ENCODE measurements at regions not wholly inside any gene's neighbourhood (a gene's known extent, or its start where the extent isn't known, plus 50 kb on each side); places are given as distances from the start of the nearest gene placed in this dataset.

DNA sequence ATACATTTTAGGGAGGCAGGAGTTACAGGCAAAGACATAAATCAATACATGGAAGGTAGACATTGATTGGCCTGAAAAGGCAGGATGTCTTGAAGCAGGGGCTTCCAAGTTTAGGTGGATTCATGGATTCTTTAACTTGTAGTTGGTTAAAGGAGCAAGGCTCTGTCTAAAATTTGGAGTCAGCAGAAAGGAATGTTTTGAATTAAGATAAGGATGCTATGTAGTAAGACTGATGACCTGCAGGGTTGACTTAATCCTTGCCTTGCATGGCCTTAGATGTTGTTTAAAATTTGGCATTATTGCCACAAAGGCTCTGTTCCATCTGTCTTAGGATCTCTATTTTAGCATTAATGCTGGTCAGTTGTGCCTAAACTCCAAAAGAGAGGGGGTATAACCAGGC, 171.3 kb downstream of the C5orf15 start:
- POLR2A ChIA-PET (ENCODE audit: low non-redundant PET): no interaction called here
- no peak overlapping the region for H3K27ac ChIP-seq (ENCODE audit: low read depth, low read length, poor library complexity, severe bottlenecking)
- H3K27me3 ChIP-seq (replicated peaks; ENCODE audit: insufficient read depth, low read depth, low read length, poor library complexity): no peaks in the 10 kb centered on the region
- H3K9me3 ChIP-seq (ENCODE audit: low read depth, low read length, poor library complexity, severe bottlenecking): no peaks in the 10 kb centered on the region
- no peaks in the 10 kb centered on the region for H3K4me1 ChIP-seq (ENCODE audit: insufficient read depth, low read length, poor library complexity, severe bottlenecking)
- BruUV-seq (replicated peaks): no TSS peak
- CTCF ChIA-PET: no interaction called here
- intact Hi-C loops (cut with micrococcal nuclease; ENCODE audit: unreplicated experiment): no loop called here
- no peak for DNase-seq (ENCODE audit: low spot score)
- TF ChIP-seq EZH2 (IDR thresholded peaks at IDR 0.05; ENCODE audit: borderline replicate concordance, low read depth, low read length, poor library complexity, severe bottlenecking): no peak
- TF ChIP-seq, protein P1, sequence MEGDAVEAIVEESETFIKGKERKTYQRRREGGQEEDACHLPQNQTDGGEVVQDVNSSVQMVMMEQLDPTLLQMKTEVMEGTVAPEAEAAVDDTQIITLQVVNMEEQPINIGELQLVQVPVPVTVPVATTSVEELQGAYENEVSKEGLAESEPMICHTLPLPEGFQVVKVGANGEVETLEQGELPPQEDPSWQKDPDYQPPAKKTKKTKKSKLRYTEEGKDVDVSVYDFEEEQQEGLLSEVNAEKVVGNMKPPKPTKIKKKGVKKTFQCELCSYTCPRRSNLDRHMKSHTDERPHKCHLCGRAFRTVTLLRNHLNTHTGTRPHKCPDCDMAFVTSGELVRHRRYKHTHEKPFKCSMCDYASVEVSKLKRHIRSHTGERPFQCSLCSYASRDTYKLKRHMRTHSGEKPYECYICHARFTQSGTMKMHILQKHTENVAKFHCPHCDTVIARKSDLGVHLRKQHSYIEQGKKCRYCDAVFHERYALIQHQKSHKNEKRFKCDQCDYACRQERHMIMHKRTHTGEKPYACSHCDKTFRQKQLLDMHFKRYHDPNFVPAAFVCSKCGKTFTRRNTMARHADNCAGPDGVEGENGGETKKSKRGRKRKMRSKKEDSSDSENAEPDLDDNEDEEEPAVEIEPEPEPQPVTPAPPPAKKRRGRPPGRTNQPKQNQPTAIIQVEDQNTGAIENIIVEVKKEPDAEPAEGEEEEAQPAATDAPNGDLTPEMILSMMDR (conservative IDR thresholded peaks at IDR 0.05; ENCODE audit: low read depth, low read length): no peak
- no peak overlapping the region for H3K4me3 ChIP-seq (ENCODE audit: low read depth, low read length, poor library complexity, severe bottlenecking)
- H3K36me3 ChIP-seq (ENCODE audit: insufficient read depth, low read length, poor library complexity, severe bottlenecking): no peaks in the 10 kb centered on the region

DNA sequence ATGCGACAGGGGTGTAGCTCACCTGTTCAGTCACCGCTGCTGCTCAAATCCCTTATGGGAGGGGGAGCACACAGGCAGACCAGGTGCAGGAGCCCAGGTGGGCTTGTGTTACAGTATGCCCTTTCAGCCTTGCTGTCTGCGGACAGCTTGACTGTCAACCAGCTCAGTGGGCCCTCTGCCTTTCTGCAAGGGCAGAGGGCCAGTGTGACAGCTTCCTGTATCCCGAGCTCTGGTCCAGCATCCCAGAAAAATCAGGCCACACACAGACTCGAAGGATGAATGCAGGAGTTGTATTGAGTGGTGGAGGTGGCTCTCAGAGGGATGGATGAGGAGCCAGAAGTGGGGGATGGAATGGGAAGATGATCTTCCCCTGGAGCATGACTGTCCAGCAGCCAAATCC, 172.2 kb downstream of the C5orf15 start:
- Histone ChIP-seq H3K27me3 (replicated peaks; ENCODE audit: insufficient read depth, low read depth, low read length, poor library complexity) (no peaks in the 10 kb centered on the region), H3K27ac (ENCODE audit: low read depth, low read length, poor library complexity, severe bottlenecking) (no peak overlapping the region), H3K4me3 (ENCODE audit: low read depth, low read length, poor library complexity, severe bottlenecking) (no peak overlapping the region), H3K9me3 (ENCODE audit: low read depth, low read length, poor library complexity, severe bottlenecking) (no peaks in the 10 kb centered on the region), H3K36me3 (ENCODE audit: insufficient read depth, low read length, poor library complexity, severe bottlenecking) (no peaks in the 10 kb centered on the region), H3K4me1 (ENCODE audit: insufficient read depth, low read length, poor library complexity, severe bottlenecking) (no peaks in the 10 kb centered on the region)
- no TSS peak for BruUV-seq (replicated peaks)
- DNase-seq (ENCODE audit: low spot score): no peak
- TF ChIP-seq EZH2 (IDR thresholded peaks at IDR 0.05; ENCODE audit: borderline replicate concordance, low read depth, low read length, poor library complexity, severe bottlenecking): no peak
- TF ChIP-seq, protein P1 (conservative IDR thresholded peaks at IDR 0.05; ENCODE audit: low read depth, low read length): no peak
- intact Hi-C loops (cut with micrococcal nuclease; ENCODE audit: unreplicated experiment): no loop called here
- ChIA-PET POLR2A (ENCODE audit: low non-redundant PET) (no interaction called here), CTCF (no interaction called here)

DNA sequence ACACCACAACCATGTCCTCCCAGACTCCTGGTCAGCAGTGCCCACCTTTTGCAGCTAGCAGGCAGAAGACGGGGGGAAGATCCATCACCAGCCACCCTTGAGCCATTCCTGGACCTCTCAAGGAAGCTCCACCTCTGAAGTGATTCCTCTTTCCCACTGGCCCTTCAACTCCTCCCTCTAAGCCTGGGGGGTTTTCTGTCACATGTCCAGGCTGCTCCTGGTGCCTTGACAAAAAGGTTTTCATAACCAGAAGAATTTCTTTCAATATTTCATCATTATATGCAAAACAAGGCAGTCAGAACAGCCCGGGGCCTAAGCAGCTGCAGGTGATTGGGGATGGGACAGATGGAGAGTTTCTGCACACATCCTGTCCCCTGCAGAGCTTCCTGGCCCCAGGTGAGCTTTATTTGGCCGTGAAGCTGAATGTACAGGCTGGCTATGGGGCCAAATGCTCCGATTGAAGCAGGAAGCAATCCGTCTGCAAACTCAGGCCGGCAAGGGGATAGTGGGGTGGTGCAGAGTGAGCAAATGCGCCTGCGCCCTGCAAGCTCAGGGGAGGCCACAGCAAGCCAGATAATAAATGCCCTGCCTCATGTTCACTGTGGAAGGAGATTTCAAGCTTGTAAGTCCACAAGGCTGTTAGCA, 173.5 kb downstream of the C5orf15 start:
- ChIA-PET POLR2A (ENCODE audit: low non-redundant PET) (no interaction called here), CTCF (no interaction called here)
- DNase-seq (ENCODE audit: low spot score): no peak
- Histone ChIP-seq H3K27ac (ENCODE audit: low read depth, low read length, poor library complexity, severe bottlenecking) (no peak overlapping the region), H3K9me3 (ENCODE audit: low read depth, low read length, poor library complexity, severe bottlenecking) (no peaks in the 10 kb centered on the region), H3K4me1 (ENCODE audit: insufficient read depth, low read length, poor library complexity, severe bottlenecking) (no peaks in the 10 kb centered on the region), H3K27me3 (replicated peaks; ENCODE audit: insufficient read depth, low read depth, low read length, poor library complexity) (no peaks in the 10 kb centered on the region), H3K4me3 (ENCODE audit: low read depth, low read length, poor library complexity, severe bottlenecking) (no peak overlapping the region), H3K36me3 (ENCODE audit: insufficient read depth, low read length, poor library complexity, severe bottlenecking) (no peaks in the 10 kb centered on the region)
- BruUV-seq (replicated peaks): no TSS peak
- intact Hi-C loops (cut with micrococcal nuclease; ENCODE audit: unreplicated experiment): no loop called here
- TF ChIP-seq, protein P1 (conservative IDR thresholded peaks at IDR 0.05; ENCODE audit: low read depth, low read length): no peak
- no peak for TF ChIP-seq EZH2 (IDR thresholded peaks at IDR 0.05; ENCODE audit: borderline replicate concordance, low read depth, low read length, poor library complexity, severe bottlenecking)
